BE2C (cell line): ENCODE measurements at regions not wholly inside any gene's neighbourhood (a gene's known extent, or its start where the extent isn't known, plus 50 kb on each side); places are given as distances from the start of the nearest gene placed in this dataset.

Experiments
- DNase-seq: peaks from one replicate; pipeline ENCODE4 v3.0.0-alpha.2; 2020
- H3K27me3 ChIP-seq: fragments of 250-450 bp; sonication (Bioruptor Pico); 2 replicates; pipeline ENCODE4 v1.5.1; 2020; ENCODE audit warnings: mild to moderate bottlenecking
- H3K36me3 ChIP-seq: fragments of 250-450 bp; sonication (Bioruptor Pico); 2 replicates; pipeline ENCODE4 v1.5.1; 2020; ENCODE audit warnings: mild to moderate bottlenecking
- H3K4me1 ChIP-seq: fragments of 250-450 bp; sonication (Bioruptor Pico); 2 replicates; pipeline ENCODE4 v1.5.1; 2020
- H3K4me3 ChIP-seq: 2 replicates; pipeline ENCODE4 v1.5.1; 2011; ENCODE audit warnings: low read depth, low read length
- H3K9me3 ChIP-seq: fragments of 250-450 bp; sonication (Bioruptor Pico); 2 replicates; pipeline ENCODE4 v1.5.1; 2020
- CTCF ChIP-seq: IDR thresholded peaks from 2 replicates; pipeline ENCODE4 v1.5.1; 2012; ENCODE audit warnings: mild to moderate bottlenecking, low read depth, low read length

GRCh38 chr12:24398605-24399004, 449.1 kb upstream of the SOX5 start:
- no peaks in the 10 kb centered on the region for H3K27me3 ChIP-seq
- no peak for TF ChIP-seq CTCF
- no peak for DNase-seq
- H3K9me3 ChIP-seq: no peaks in the 10 kb centered on the region
- no peak overlapping the region for H3K4me3 ChIP-seq
- no peaks in the 10 kb centered on the region for H3K36me3 ChIP-seq
- no peaks in the 10 kb centered on the region for H3K4me1 ChIP-seq

- H3K27me3 ChIP-seq: no peaks in the 10 kb centered on the region
- H3K36me3 ChIP-seq: no peaks in the 10 kb centered on the region
- no peak for TF ChIP-seq CTCF
- no peak overlapping the region for H3K4me3 ChIP-seq
- DNase-seq: no peak
- no peaks in the 10 kb centered on the region for H3K9me3 ChIP-seq
- H3K4me1 ChIP-seq: no peaks in the 10 kb centered on the region
These were observed 446.8 kb upstream of the SOX5 start for GRCh38 chr12:24396224-24396623.

GRCh38 chr12:24394246-24394645, 444.8 kb upstream of the SOX5 start:
- DNase-seq: no peak
- TF ChIP-seq CTCF: no peak
- Histone ChIP-seq H3K4me3 (no peak overlapping the region), H3K9me3 (no peaks in the 10 kb centered on the region), H3K36me3 (no peaks in the 10 kb centered on the region), H3K27me3 (no peaks in the 10 kb centered on the region), H3K4me1 (no peaks in the 10 kb centered on the region)

- Histone ChIP-seq H3K9me3 (no peaks in the 10 kb centered on the region), H3K4me1 (no peaks in the 10 kb centered on the region), H3K4me3 (no peak overlapping the region), H3K27me3 (no peaks in the 10 kb centered on the region), H3K36me3 (no peaks in the 10 kb centered on the region)
- no peak for DNase-seq
- TF ChIP-seq CTCF: no peak
These were observed 443.6 kb upstream of the SOX5 start for GRCh38 chr12:24393071-24393470.

GRCh38 chr12:24389394-24389793, 439.9 kb upstream of the SOX5 start:
- H3K4me1 ChIP-seq: no peaks in the 10 kb centered on the region
- H3K4me3 ChIP-seq: no peak overlapping the region
- TF ChIP-seq CTCF: no peak
- DNase-seq: no peak
- H3K36me3 ChIP-seq: no peaks in the 10 kb centered on the region
- no peaks in the 10 kb centered on the region for H3K27me3 ChIP-seq
- no peaks in the 10 kb centered on the region for H3K9me3 ChIP-seq

- DNase-seq: no peak
- Histone ChIP-seq H3K4me3 (no peak overlapping the region), H3K36me3 (no peaks in the 10 kb centered on the region), H3K4me1 (no peaks in the 10 kb centered on the region), H3K9me3 (no peaks in the 10 kb centered on the region), H3K27me3 (no peaks in the 10 kb centered on the region)
- TF ChIP-seq CTCF: no peak
These were observed 437.9 kb upstream of the SOX5 start for GRCh38 chr12:24387381-24387780.
